GF-D8 (cell line): ENCODE measurements at regions not wholly inside any gene's neighbourhood (a gene's known extent, or its start where the extent isn't known, plus 50 kb on each side); places are given as distances from the start of the nearest gene placed in this dataset.

Experiments
- DNase-seq: peaks from one replicate; lab custom pipeline; 2025; lab: John Stamatoyannopoulos, UW

DNA sequence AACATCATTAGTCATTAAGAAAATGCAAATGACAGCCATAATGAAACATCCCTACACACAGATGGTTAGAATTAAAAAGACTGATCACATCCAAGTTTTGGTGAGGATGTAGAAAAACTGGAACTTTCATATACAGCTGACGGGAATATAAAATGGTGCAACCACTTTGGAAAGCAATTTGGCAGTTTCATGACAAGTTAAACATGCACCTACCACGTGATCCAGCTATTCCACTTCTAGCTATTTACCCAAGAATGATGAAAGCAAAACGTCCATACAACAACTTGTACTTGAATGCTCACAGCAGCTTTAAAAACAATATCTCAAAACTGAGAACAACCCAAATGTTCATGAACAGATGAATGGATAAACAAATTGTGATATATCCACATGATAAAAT, 77.9 kb upstream of the AVPR1A start:
- DNase-seq = no peak

DNA sequence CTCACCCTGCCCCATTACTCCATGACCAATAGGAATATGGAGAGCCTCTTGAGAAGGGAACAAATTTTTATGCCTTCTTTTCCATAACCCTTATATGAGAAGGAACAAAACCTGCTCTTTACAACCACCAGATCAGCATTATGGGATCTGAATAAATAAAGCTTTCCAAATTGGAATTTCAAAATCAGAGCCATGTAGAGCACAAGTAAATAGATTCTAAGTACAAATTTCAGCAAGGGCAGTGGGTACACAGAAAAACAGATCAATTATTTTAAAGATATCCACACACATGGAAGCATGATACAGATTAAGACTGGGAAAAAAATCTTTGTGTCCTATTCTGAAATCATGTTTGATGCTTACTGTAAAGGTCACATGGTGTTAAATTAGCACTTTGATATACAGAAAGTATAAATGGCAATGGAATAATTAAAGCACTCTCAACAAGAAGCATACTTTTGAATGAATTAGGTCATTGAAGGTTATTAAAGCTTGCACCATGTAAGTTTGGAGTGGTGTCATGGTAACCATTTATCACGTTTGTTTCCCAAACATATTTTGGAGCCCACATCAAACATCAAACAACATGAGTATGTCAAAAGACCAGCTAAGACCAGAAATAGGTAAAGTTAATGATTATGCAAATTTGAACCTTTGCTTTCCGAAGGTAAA, 75.9 kb upstream of the AVPR1A start:
- DNase-seq = no peak

DNA sequence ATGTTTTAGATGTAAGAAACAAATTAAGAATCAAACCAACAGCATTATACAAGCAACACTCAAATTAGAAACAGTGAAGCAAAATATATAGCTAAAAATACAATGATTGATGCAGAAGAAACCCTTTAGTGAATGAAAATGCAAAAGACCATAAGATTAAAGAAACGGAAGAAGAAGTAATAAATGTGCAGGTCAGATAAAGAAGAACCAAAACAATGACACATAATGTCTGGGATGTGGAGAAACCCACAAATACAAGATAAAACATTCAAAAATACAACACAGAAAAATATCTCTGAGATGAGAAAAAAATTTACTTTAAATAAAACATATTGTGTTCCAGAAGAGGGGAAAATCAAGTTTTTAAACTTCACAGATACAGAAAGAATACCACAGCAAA, 73.4 kb upstream of the AVPR1A start:
- no peak for DNase-seq

DNA sequence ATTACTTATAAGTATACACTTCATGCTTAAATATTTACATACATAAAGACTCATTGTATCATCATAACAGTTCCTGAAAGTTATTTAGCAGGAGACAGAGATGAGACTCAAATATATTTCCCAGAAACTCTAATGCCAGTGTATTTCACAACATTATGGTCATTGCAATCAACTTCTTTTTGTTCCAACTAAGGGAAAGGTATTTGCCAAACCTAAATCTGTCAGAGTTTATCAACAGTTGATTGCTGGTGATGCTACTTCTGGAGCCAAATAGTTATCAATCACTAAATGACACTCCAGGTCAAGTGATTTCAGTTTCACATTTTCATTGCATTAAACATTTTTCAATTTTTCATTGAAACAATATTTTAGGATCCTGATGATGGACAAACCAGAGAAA, 72.1 kb upstream of the AVPR1A start:
- no peak for DNase-seq

- no peak for DNase-seq
Measured at GRCh38 chr12:63222582-63222981, 71.6 kb upstream of the AVPR1A start.

- no peak for DNase-seq
Measured at GRCh38 chr12:63220921-63221320, 69.9 kb upstream of the AVPR1A start.

GRCh38 chr12:63212316-63212715, 61.3 kb upstream of the AVPR1A start:
- no peak for DNase-seq

DNA sequence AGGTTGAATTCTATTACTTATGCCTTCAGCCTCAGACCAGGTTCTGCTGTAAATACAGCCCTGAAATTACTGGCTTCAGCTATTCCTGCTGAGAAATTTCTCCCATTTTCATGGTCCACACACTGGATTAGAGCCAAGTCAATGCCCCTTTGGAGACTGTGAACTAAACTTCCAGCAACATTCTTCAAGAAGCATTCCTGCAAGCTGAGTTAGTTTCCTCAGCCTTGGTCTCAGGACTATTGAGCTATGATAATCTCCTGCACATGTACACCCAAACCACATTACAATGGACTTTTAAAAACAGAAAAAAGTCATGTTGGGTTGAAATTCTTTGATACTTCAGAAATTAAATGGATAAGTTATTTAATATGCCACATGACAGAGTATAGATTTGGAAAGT, 58.0 kb upstream of the AVPR1A start:
- DNase-seq = no peak

DNA sequence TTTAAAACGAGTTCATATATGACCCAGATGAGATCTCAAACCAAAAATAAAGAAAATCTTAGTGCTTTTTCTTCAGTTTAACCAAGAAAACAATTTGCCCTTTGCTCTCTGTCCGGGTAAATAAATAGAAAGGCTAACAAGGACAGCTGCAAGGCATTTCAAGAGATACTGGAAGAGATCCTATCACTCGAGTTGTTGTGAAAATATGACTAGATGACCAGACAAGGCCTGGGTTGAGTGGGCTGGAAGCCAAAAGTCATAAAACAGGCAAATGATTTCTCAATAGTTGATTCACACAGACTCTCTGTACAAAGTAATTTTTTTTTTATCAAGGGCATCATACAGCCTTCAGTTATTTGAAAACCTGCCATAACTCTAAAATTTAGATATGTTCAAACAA, 55.9 kb upstream of the AVPR1A start:
- no peak for DNase-seq

DNA sequence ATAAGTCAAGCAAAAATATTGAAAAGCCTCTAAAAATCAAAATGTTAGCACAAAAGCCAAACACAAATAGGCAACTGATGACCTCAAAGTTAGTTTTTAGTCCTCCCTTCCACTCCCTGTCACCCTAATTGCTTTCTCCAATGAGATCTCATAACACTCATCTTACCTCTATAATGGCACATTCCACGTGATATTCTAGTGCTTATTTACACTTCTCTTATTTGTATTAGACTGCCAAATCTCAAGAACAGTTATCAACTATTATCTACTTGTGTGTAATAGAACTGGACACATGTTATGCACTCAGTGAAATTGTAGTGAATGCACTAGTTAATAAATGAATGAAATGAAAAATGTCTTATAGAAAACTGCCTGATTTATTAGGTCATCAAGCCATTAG, 55.5 kb upstream of the AVPR1A start:
- no peak for DNase-seq
